HL-60/S4 treated with retinoic acid at 250 ng/mL for 4 days and 3 days (cell line): ENCODE measurements at regions not wholly inside any gene's neighbourhood (a gene's known extent, or its start where the extent isn't known, plus 50 kb on each side); places are given as distances from the start of the nearest gene placed in this dataset.
"Not testable (repeated sequence)": the region's sequence is repeated elsewhere in the genome, so short reads cannot be mapped to it uniquely, and the experiment has no call there.

Source experiments
- in situ Hi-C: fragments of 300-500 bp; cut with MboI; formaldehyde crosslinking; loops from 2 replicates; pipeline ENCODE4 v1.7.0; 2022; ENCODE audit warnings: low sequenced_read_pairs

DNA sequence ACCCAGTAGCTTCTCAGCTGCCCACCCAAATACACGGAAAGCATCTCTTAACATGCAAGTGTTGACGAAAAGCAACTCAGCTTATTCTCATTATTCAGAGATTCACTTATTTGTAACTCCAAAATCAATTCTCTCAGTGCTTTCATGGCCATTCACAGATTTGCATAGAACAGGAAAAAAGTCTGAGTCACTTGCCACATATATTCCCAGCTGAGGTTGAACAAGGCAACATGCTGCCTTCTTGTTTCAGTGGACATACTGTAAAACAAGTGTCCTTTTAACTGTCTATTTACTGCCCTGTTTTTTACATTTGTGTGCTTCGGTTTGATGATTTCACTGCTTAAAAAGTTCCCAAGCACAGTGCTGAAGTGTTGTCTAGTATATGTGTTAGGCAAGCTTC lies 273.0 kb downstream of the LTN1 start:
- in situ Hi-C loops, result no loop called here

DNA sequence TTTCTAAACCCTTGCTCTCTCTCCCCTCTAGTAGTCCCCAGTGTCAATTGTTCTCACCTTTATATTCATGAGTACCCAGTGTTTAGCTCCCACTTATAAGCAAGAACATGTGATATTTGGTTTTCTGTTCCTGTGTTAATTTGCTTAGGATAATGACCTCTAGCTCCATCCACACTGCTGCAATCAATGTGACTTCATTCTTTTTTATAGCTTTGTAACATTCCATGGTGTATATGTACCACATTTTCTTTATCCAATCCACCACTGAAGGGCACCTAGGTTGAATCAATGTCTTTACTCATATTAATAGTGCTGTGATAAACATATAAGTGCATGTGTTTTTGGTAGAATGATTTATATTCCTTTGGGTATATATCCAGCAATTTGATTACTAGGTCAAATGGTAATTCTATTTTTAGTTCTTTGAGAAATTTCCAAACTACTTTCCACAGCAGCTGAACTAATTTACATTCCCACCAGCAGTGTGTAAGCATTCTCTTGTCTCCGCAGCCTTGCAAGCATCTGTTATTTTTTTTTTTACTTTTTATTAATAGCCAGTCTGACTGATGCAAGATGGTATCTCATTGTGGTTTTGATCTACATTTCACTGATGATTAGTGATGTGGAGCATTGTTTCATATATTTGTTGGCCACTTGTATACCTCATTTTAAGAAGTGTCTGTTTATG lies 277.8 kb downstream of the LTN1 start:
- in situ Hi-C loops, result no loop called here

DNA sequence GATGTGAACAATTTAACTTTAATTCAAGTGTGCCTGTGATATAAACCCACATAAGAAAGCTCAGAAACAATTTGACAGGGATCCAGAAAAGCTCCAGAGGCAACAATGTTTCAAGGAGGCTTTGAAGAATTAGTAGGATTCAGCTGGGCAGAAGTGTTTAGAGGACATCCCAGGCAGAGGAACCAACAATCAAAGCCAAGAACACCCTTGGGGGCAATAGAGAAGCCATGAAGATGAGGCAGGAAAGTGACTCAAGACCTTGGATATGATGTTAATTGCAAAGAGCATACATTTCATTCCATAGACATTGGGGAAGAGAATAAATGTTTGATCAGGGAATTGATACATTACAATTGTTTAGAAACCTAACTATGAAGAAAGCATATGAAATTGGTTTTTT lies 280.3 kb downstream of the LTN1 start:
- in situ Hi-C loops, result no loop called here

DNA sequence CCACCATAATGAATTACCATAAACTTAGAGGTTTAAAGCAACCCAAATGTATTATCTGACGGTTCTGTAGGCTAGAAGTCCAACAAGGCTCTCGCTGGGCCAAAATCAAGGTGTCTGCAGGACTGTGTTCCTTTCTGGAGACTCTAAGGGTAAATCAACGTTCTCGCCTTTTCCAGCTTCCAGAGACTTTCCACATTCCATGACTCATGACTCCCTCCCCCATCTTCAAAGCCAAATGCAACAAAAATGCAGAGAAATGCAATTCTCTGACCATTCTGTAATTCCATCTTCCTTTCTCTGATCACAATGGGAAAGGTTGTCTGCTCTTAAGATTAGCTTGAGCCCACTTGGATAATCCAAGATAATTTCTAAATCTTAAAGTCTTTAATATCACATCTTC lies 287.1 kb downstream of the LTN1 start:
- in situ Hi-C loops, result no loop called here

DNA sequence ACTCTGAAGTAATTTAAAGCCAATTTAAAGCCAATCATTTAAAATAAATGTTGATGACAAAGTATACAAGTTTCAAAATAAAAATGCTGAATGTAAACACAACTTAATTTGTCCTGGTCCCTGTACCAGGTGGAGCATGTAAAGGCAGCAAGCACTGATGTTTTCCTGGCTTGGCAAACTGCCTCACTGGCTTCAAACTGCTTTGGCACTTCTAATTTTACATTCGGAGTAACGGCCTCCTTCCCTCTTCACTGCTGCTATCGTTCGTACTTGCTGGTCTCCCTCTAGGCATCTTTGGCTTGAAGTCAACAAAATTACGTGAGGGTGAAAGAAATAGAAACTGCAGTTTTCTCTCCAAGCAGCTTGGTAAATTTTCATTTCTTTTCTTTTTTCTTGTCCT lies 287.9 kb downstream of the LTN1 start:
- in situ Hi-C loops, result no loop called here

DNA sequence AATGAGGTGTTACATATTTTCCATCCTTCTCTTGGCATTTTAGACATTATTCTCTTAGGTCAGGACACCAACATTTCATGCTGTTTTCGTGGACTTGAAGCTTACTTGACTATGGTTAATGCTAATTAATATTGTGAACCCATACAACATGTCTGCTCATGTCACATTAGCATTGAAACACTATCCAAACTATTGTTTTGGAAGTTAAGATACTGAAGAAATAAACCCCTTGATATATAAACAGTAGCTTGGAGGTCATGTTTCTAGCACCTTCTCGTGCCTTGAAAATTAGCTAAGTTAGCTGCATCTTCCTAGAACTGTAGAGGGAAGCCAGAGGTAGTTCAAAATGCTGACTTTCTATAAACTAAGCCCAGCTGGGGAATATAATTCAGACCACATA lies 288.8 kb downstream of the LTN1 start:
- in situ Hi-C loops, result no loop called here

DNA sequence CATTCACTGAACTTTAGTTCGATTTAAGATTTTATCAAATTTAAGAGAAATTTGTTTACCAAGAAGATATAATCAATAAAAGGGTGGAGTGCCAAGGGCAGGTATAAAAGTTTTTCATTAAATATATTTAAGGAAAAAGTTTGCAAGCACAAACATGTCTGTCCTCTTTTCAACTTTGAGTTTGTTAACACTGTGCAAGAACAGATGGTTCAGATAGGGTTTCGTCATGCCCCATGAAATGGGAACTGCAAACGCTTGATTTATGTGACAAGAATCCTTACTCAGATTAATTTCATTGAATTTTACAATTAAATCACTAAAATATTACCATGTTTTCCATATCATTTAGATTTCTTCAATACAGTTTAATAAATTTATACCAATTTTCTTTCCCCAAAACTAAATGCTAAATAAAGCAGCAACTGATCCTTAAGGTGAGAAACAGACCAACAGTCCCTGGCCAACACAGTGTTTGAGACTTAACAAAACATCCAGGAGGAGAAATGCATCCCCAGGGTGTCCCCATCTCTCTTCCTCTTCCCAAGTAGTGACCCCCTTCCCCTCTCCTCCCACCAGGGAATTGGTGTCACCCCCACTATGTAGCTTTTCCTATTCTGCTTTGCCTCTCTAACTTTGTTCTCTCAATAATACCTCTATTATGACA lies 292.9 kb downstream of the LTN1 start:
- in situ Hi-C loops, result no loop called here

DNA sequence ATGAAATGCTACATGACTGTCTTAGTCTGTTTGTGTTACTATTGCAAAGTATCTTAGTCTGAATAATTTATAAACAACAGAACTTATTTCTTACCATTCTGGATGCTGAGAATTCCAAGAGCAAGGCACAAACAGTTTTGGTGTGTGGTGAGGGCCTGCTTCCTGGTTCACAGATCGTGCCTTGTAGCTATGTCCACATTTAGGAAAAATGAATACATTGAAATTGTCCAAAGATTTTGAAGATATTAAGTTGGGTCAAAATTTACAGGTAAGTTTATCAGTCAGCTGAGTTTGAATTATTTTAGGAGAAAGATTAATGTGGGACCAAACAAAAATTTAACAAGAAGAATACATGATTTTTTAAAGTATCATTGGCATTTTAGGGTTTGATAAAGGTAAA lies 293.5 kb downstream of the LTN1 start:
- in situ Hi-C loops, result no loop called here

DNA sequence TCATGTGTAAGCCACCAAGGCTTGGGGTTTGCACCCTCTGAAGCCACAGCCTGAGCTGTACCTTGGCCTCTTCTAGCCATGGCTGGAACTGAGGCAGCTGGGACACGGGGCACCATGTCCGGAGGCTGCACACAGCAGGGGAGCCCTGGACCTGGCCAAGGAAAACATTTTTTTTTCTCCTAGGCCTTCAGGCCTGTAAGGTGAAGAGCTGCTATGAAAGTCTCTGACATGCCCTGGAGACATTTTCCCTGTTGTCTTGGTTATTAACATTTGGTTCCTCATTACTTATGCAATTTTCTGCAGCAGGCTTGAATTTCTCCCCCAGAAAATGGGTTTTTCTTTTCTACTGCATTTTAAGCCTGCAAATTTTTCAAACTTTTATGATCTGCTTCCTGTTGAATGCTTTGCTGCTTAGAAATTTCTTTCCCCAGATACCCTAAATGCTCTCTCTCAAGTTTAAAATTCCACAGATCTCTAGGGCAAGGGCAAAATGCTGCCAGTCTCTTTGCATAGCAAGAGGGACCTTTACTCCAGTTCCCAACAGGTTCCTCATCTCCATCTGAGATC lies 295.8 kb downstream of the LTN1 start:
- in situ Hi-C loops, result no loop called here

DNA sequence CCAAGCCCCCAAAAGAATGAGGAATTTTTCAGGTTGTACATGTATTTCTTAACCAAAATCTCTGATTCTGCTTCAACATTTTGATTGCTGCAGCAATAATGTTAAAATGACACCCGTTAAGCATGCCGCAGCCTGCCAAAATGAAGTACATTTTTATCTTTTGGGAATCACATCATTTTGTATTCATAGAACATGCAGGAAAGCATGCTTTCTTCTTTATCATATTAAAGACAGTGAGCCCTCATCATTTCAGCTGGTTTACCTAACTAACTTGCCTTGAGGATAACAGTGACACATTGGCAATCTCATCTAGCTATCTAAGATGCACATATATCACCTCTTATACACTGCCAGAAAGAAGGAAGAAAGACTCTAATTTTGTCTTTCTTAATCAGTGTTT lies 299.2 kb downstream of the LTN1 start:
- in situ Hi-C loops, result no loop called here

DNA sequence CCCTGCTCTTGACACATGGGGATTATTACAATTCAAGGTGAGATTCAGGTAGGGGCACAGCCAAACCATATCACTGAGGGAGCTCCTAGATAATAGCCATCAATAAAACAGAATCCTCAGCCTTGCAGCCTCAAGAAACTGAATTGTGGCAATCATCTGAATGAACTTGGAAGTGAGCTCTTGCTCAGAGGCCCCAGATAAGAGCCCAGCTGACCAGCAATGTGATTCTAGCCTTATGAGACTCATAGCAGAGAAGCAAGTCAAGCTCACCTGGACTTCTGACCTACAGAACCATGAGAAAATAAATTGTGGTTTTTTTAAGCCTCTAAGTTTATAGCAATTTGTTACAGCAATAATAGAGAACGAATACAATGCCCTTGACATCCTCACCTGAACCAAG lies 302.5 kb downstream of the LTN1 start:
- in situ Hi-C loops, result no loop called here

DNA sequence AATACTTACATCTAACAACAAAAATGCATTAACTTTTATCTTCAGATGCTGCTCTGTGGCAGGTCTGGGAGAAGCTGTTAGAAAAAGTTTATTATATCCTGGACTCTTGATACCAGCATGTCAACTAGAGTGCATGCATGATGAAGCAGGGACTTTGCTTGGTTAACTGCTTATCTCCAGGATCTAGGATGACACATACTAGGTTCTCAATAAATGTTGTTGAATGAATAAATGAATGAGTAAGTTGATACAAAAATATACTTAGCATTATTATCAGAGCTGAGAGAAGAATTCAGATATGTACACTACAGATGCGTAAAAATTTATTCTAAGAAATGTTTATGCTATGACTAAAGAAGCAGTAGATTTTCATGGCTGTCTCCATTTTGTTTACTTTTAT lies 304.3 kb downstream of the LTN1 start:
- in situ Hi-C loops, result no loop called here

DNA sequence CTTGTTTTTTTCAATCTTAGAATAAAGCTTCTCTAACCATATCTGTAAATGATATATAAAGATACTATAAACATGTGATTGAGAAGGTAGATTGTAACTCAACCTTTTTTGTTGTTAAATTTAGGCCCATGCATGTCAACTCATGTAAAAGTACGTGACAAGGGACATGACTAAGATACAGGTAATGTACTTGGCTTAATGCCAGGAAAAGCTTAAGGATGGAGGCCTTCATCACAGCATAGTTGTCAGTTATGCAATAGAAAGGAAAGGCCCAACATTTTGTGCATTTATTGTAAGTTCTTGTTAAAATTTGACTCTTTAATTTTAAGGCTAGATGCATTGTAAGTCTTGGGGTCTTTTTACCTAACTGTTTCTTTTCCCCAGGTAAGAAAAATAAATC lies 305.1 kb downstream of the LTN1 start:
- in situ Hi-C loops, result no loop called here

DNA sequence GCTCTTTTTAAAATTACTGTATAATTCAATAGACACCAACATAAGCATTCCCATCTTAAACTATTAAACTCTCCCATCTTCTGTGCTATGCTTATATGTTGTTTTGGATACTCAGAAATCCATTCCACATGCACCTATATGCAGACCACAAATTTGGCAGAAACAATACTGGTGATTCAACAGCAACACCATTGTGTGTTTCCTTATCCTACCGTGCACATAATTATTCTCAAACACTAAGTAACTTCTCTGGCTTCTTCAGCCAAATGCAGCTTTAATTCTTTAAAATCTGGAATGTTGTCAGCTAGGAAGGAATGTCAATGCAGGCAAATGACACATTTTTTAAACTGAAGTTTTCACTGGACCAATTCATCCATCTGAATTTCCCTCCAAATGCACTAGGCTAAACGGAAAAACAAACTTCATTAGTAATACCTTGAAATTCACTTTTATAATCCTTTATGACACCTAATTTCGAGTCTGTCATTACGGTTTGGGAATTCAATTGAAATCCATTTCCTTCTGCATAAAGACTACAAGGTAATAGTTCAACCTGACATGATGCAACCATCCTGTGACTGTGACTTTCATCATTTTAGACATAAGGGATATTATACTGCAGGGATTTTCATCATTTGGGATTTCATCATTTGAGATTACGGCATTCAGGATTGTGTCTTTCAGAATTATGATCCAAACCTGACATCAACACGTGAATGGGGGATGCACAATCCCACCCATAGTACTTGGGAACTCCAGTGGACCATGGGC lies 308.5 kb downstream of the LTN1 start:
- in situ Hi-C loops, result no loop called here

DNA sequence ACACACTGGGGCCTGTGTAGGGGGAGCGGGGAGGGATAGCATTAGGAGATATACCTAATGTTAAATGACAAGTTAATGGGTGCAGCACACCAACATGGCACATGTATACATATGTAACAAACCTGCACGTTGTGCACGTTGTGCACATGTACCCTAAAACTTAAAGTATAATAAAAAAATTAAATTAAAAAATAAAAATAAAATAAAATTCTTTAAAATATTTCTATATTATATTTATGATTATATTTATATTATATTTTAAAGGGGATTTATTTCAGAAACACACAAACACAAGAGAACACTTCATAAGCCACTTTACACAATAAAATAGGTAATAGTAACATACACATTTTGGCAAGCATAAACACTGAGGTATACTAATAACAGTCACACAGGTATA lies 309.8 kb downstream of the LTN1 start:
- in situ Hi-C loops, result not testable (repeated sequence)

DNA sequence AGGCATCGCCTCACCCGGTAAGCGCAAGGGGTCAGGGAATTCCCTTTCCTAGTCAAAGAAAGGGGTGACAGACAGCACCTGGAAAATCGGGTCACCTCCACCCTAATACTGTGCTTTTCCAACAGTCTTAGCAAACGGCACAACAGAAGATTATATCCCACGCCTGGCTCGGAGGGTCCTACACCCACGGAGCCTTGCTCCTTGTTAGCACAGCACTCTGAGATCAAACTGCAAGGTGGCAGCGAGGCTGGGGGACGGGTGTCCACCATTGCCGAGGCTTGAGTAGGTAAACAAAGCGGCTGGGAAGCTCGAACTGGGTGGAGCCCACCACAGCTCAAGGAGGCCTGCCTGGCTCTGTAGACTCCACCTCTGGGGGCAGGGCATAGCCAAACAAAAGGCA lies 315.6 kb downstream of the LTN1 start:
- in situ Hi-C loops, result not testable (repeated sequence)

DNA sequence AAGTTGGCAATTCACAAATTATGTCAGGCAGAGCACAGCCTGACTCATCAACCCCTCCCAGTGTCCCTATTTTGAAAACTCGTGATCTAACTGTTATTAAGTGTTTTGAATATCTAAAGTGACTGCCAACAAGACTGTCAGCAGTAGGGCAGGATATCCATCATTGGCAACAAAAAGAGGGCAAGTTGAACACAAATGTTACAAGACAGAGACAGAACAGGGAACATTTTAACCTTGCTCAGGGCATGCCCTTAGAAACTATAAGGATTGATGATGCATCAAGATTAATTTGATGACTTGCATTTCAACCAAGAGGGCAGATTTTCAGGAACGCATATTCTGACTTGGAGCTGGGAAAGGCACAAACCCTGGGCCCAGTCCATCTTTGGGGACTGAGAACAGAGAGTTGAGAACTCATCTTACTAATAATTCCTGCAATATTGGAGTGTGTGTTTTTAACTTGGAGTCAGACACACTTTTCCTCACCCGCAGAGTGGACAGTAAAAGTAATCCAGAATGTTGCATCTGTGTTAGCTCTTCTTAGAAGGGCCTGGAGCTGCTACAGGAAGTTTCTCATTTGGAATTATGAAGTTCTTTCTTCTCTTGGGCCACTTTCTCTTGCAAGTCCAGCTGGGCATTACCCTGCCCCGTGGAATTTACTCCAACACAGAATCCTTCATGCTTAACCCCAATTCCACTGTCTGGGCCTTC lies 317.2 kb downstream of the LTN1 start:
- in situ Hi-C loops, result no loop called here

DNA sequence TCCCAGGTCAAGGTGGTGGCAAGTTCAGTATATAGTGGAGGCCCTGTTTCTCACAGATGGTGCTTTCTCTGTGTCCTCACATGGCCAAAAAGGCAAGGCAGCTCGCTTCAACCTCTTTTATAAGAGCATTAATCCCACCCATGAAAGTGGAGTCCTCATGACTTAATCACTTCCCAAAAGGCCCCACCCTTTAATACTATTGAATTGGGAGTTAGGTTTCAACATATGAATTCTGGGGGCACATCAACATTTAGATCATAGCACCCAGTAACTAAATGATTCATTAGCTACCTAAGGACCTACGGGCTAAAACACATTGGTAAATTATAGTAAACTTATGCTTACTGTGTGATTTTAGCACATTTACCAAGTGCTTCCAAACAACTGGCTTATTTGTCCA lies 317.9 kb downstream of the LTN1 start:
- in situ Hi-C loops, result no loop called here

DNA sequence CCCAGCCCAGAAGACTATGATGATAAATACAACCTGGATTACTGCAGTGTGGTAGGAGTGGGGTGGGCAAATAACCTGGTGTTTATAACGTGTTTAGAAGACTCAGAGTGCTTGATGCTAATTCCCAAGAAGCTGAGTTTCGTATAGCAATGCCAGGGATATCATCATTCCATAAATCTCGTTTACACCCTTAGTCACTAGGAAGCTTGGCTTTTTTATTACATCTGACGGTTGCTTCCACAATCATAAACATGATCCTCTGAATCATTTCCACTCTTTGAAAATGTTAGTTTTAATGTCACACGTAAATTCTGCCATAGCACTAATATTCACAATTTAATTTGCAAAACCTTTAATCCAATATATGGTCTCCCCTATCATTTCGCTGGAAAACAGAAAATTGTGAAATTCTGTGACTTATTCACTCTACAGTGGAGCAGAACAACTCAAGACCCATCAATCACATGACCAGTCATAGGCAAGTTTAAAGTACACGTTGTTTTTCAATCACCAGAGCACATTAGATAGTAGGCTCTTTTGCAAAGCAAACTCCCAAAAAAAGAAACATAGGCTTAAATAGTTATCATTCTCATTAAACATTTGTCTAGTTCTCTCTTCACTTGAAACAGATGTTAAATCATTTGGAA lies 321.0 kb downstream of the LTN1 start:
- in situ Hi-C loops, result no loop called here

DNA sequence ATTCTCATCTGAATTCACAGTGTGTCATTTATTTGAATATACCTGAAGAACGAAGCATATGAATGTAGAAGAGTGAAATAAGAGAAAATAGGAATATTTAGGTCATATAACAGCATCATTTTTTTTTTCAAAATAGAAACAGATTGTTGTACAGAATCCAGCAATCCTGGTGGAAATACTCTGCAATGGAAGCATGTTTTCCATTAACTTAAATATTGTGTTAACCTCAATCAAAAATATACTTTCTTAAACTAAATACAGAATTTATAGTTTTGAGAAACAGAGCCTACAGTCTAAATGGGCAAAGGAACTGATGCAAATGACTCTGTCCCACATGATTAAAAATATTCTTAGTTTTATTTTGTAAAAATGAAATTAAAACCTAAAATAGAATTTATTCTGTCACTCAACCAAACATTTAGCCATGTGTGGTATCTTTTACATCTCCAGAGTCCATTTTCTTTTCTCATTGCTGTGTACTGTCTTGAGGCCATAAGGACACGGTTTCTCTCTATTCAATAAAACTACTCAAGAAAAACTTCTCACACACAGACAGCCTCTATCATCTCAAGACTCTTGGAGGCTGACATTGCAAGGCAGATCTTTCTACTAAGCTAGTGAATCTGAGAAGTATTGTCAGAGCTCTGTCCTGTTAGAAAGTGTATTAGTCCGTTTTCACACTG lies 322.6 kb downstream of the LTN1 start:
- in situ Hi-C loops, result no loop called here
